ENCODE measurements at regions not wholly inside any gene's neighbourhood (a gene's known extent, or its start where the extent isn't known, plus 50 kb on each side); places are given as distances from the start of the nearest gene placed in this dataset.

GRCh38 chr6:2412731-2413130 is 167.3 kb upstream of the GMDS start:
- Mint-ChIP-seq H3K9me3 (peaks cover 5% of the 10 kb centered on the region), H3K36me3 (peaks cover 2% of the 10 kb centered on the region), H3K27me3 (no peaks in the 10 kb centered on the region), H3K27ac (no peak overlapping the region), H3K4me3 (no peak overlapping the region), H3K4me1 (no peaks in the 10 kb centered on the region)
- no peak for DNase-seq (ENCODE audit: low spot score in 2 of 2)
- ATAC-seq (ENCODE audit: low read depth) = no peak

GRCh38 chr6:2410656-2411380 is 165.4 kb upstream of the GMDS start:
- Mint-ChIP-seq H3K36me3 (peaks cover 4% of the 10 kb centered on the region), H3K4me1 (no peaks in the 10 kb centered on the region), H3K27me3 (no peaks in the 10 kb centered on the region), H3K4me3 (no peak overlapping the region), H3K9me3 (no peaks in the 10 kb centered on the region), H3K27ac (no peak overlapping the region)
- DNase-seq (ENCODE audit: low spot score in 2 of 2) (no peak), ATAC-seq (ENCODE audit: low read depth) (no peak)

- Mint-ChIP-seq H3K9me3 (no peaks in the 10 kb centered on the region), H3K36me3 (peaks cover 7% of the 10 kb centered on the region), H3K27me3 (no peaks in the 10 kb centered on the region), H3K27ac (no peak overlapping the region), H3K4me1 (no peaks in the 10 kb centered on the region), H3K4me3 (no peak overlapping the region)
- no peak for DNase-seq (ENCODE audit: low spot score in 2 of 2)
- ATAC-seq (ENCODE audit: low read depth) = no peak
These were observed 162.1 kb upstream of the GMDS start for GRCh38 chr6:2407525-2407924.

DNA sequence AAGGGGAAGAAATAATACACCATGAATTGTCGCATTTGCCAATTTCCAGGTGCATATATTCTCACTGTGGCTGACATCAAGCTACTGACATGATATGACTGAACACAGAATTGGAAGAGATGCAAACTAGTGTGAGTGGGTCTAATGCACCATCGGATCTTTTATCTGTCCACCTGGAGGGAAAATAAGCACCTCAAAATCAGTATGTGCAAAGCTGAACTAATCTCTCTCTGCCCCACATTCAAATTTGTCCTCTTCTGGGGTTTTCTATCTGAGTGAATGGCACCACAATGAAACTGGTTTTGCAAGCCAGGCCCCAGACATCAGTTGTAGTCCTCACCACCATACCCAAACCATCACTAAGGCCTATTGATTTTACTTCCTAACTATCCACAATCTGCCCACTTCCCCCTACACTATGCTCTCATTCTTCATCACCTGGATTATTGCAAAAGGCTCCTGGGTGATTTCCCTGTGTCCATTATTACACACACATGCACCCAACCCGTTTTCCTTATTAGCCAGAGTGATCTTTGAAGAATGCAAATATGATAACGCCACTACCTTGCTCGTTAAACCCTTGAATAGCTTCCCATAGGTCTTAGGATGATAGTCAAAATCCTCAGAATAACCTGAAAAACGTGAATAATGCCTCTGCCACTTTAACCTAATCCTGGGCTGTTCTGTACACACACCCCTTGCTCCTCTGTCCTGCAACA is 159.0 kb upstream of the GMDS start:
- no peaks in the 10 kb centered on the region for H3K27me3 Mint-ChIP-seq
- no peak overlapping the region for H3K27ac Mint-ChIP-seq
- ATAC-seq (ENCODE audit: low read depth) (no peak), DNase-seq (ENCODE audit: low spot score in 2 of 2) (no peak)
- no peaks in the 10 kb centered on the region for H3K4me1 Mint-ChIP-seq
- peaks cover 13% of the 10 kb centered on the region for H3K36me3 Mint-ChIP-seq
- H3K4me3 Mint-ChIP-seq = no peak overlapping the region
- H3K9me3 Mint-ChIP-seq = no peaks in the 10 kb centered on the region

DNA sequence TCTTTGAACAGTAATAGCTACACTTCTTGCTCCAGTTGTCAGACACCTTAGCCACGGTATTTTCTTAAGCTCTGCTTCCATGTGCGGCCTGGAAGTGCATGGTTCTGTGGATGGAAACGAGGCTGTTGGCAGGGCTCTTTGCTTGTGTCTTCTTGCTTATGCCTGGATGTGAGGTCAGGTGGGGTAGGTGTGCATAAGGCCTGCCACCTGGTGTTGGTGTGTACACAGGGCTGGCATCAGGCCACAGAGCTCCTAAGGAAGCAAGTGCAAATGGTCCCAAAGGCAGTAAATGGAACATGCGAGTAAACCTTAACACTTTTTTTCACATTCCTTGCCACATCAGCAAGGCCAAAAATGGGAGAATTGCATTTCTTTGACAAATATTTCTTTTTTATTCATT is 158.1 kb upstream of the GMDS start:
- H3K36me3 Mint-ChIP-seq = peaks cover 18% of the 10 kb centered on the region

GRCh38 chr6:2396846-2397630 is 151.6 kb upstream of the GMDS start:
- Mint-ChIP-seq H3K27me3 (no peaks in the 10 kb centered on the region), H3K9me3 (no peaks in the 10 kb centered on the region), H3K4me1 (no peaks in the 10 kb centered on the region), H3K36me3 (peaks cover 19% of the 10 kb centered on the region), H3K4me3 (no peak overlapping the region), H3K27ac (no peak overlapping the region)
- ATAC-seq (ENCODE audit: low read depth) (no peak), DNase-seq (ENCODE audit: low spot score in 2 of 2) (no peak)

More for the DNA sequence above, 158.1 kb upstream of the GMDS start:
- H3K27me3 Mint-ChIP-seq = no peaks in the 10 kb centered on the region
- H3K27ac Mint-ChIP-seq = no peak overlapping the region
- DNase-seq (ENCODE audit: low spot score in 2 of 2) (no peak), ATAC-seq (ENCODE audit: low read depth) (no peak)
- H3K4me1 Mint-ChIP-seq = no peaks in the 10 kb centered on the region
- no peak overlapping the region for H3K4me3 Mint-ChIP-seq
- H3K9me3 Mint-ChIP-seq = no peaks in the 10 kb centered on the region

DNA sequence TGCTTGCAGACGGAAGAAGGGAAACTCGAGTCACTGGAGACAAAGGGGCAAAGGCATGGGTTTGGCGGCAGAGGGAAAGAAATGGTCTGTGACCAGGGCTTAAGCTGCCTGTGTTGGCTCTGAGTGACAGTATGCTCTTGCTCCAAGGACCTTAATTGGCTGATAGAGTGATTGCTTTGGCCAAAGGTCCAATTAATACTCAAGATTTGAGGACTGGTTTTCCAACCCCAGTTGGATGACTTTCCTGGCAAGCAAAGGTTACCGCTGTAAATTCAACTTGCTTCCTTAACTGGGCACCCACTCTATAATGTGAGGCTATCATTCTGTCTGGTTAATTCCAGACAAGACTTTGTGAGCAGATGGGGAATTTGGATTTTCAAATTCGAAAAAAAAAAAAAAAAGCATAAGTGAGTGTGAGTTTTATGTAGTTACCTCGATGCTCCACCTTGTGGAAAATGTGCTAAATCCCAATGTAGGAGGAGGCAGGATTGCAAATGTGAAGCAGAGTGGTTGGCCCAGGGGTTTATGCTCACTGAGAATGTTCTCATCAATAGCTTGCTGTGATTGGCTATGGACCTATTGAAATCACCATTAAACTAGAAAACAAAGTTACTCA is 150.7 kb upstream of the GMDS start:
- Mint-ChIP-seq H3K27ac (no peak overlapping the region), H3K4me1 (no peaks in the 10 kb centered on the region), H3K27me3 (no peaks in the 10 kb centered on the region), H3K36me3 (peaks cover 19% of the 10 kb centered on the region), H3K4me3 (no peak overlapping the region), H3K9me3 (no peaks in the 10 kb centered on the region)
- ATAC-seq (ENCODE audit: low read depth) (no peak), DNase-seq (ENCODE audit: low spot score in 2 of 2) (no peak)

DNA sequence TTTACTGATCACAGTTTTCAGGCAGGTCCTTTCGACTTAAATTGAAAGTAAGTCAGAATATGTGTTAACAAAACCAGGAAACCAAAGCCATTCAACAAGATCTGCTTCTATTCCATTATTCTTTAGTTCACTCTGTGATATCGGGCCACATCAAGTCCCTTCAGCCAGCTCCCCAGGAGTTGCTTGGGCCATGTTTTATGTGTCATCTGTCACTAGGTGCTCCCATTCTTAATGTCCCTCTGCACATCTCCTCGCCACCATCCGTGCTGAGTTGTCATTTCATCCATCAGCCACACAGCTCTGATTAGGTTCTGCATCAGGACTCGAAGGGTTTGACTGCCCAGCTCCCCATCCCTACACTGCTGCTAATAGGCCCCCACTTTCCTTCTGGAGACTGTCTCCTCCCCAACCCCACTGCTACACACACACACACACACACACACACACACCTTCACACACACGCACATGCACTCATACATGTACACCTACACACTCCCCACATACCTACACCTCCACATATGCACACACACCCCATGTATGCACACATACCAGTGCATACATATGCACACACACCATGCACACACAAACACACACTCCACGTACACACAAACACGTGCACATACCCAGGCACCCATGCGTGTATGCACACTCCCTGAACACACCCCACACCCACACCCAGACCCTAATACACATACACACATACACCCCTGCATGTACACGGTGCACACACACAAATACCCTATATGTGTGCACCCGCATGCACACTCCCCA is 143.3 kb upstream of the GMDS start:
- H3K27me3 Mint-ChIP-seq = no peaks in the 10 kb centered on the region
- H3K27ac Mint-ChIP-seq = no peak overlapping the region
- peaks cover 2% of the 10 kb centered on the region for H3K36me3 Mint-ChIP-seq
- H3K4me3 Mint-ChIP-seq = no peak overlapping the region
- DNase-seq (ENCODE audit: low spot score in 2 of 2) (no peak), ATAC-seq (ENCODE audit: low read depth) (no peak)
- H3K9me3 Mint-ChIP-seq = peaks cover 3% of the 10 kb centered on the region
- no peaks in the 10 kb centered on the region for H3K4me1 Mint-ChIP-seq

- no peak for ATAC-seq (ENCODE audit: low read depth)
These were observed 142.0 kb upstream of the GMDS start for GRCh38 chr6:2387445-2387844.

GRCh38 chr6:2385471-2385983 is 140.1 kb upstream of the GMDS start:
- Mint-ChIP-seq H3K27me3 (no peaks in the 10 kb centered on the region), H3K27ac (no peak overlapping the region), H3K9me3 (peaks cover 3% of the 10 kb centered on the region), H3K4me1 (no peaks in the 10 kb centered on the region), H3K4me3 (no peak overlapping the region), H3K36me3 (no peaks in the 10 kb centered on the region)
- no peak for ATAC-seq (ENCODE audit: low read depth)
- DNase-seq (ENCODE audit: low spot score in 2 of 2) = no peak

More at GRCh38 chr6:2387445-2387844, 142.0 kb upstream of the GMDS start:
- DNase-seq (ENCODE audit: low spot score in 2 of 2) = no peak
- H3K36me3 Mint-ChIP-seq = peaks cover 2% of the 10 kb centered on the region
- no peak overlapping the region for H3K4me3 Mint-ChIP-seq
- H3K4me1 Mint-ChIP-seq = no peaks in the 10 kb centered on the region
- no peaks in the 10 kb centered on the region for H3K27me3 Mint-ChIP-seq
- no peak overlapping the region for H3K27ac Mint-ChIP-seq
- peaks cover 3% of the 10 kb centered on the region for H3K9me3 Mint-ChIP-seq

- ATAC-seq (ENCODE audit: low read depth) (no peak), DNase-seq (ENCODE audit: low spot score in 2 of 2) (no peak)
- Mint-ChIP-seq H3K9me3 (peaks cover 3% of the 10 kb centered on the region), H3K27ac (no peak overlapping the region), H3K27me3 (no peaks in the 10 kb centered on the region), H3K4me1 (no peaks in the 10 kb centered on the region), H3K4me3 (no peak overlapping the region), H3K36me3 (no peaks in the 10 kb centered on the region)
These were observed 139.1 kb upstream of the GMDS start for GRCh38 chr6:2384528-2384927.

- ATAC-seq (ENCODE audit: low read depth) (no peak), DNase-seq (ENCODE audit: low spot score in 2 of 2) (no peak)
- Mint-ChIP-seq H3K4me3 (no peak overlapping the region), H3K27ac (no peak overlapping the region), H3K9me3 (peaks cover 3% of the 10 kb centered on the region), H3K36me3 (no peaks in the 10 kb centered on the region), H3K27me3 (no peaks in the 10 kb centered on the region), H3K4me1 (peaks cover 7% of the 10 kb centered on the region)
These were observed 136.7 kb upstream of the GMDS start for GRCh38 chr6:2381872-2382661.

Data from memory B cell (primary cell).